GM23338 (cell line): ENCODE measurements at regions not wholly inside any gene's neighbourhood (a gene's known extent, or its start where the extent isn't known, plus 50 kb on each side); places are given as distances from the start of the nearest gene placed in this dataset.

Experiments
- ATAC-seq: fragments of 200-7000 bp; cut with Tn5 transposase; 3 replicates; pipeline ENCODE4 v1.9.1; 2020
- DNase-seq: peaks from one replicate; pipeline ENCODE4 v3.0.0-alpha.2; 2015; ENCODE audit warnings: low spot score
- H2AFZ ChIP-seq: fragments of 200-600 bp; sonication (generic); 2 replicates; pipeline ENCODE4 v1.8.0; 2016; ENCODE audit warnings: antibody characterized with exemption, mild to moderate bottlenecking, moderate library complexity
- H3F3A ChIP-seq: fragments of 200-600 bp; sonication (generic); replicated peaks from 2 replicates; pipeline ENCODE4 v1.8.0; 2017; ENCODE audit warnings: antibody characterized with exemption, mixed run types, low read depth
- H3K27ac ChIP-seq: fragments of 200-600 bp; sonication (generic); 2 replicates; pipeline ENCODE4 v1.6.1; 2016; ENCODE audit warnings: low read depth
- H3K27me3 ChIP-seq: fragments of 200-600 bp; sonication (generic); 2 replicates; pipeline ENCODE4 v1.8.0; 2016; ENCODE audit warnings: mild to moderate bottlenecking, mixed run types, moderate library complexity; ENCODE audit not compliant: insufficient read depth
- H3K36me3 ChIP-seq: fragments of 200-600 bp; sonication (generic); 2 replicates; pipeline ENCODE4 v1.8.0; 2016; ENCODE audit warnings: mild to moderate bottlenecking; ENCODE audit not compliant: insufficient read depth
- H3K4me1 ChIP-seq: fragments of 200-600 bp; sonication (generic); 2 replicates; pipeline ENCODE4 v1.8.0; 2016; ENCODE audit warnings: mild to moderate bottlenecking, moderate library complexity; ENCODE audit not compliant: insufficient read depth
- H3K4me2 ChIP-seq: fragments of 200-600 bp; sonication (generic); 2 replicates; pipeline ENCODE4 v1.7.1; 2017; ENCODE audit warnings: mixed run types
- H3K4me3 ChIP-seq: fragments of 200-600 bp; sonication (generic); 2 replicates; pipeline ENCODE4 v1.6.1; 2016; ENCODE audit warnings: mixed run types
- H3K79me2 ChIP-seq: fragments of 200-600 bp; sonication (generic); replicated peaks from 2 replicates; pipeline ENCODE4 v1.8.0; 2017; ENCODE audit warnings: mild to moderate bottlenecking; ENCODE audit not compliant: insufficient read depth
- H3K9me2 ChIP-seq: fragments of 200-600 bp; sonication (generic); 2 replicates; pipeline ENCODE4 v1.8.0; 2017; ENCODE audit not compliant: insufficient read depth
- H4K20me1 ChIP-seq: fragments of 200-600 bp; sonication (generic); replicated peaks from 2 replicates; pipeline ENCODE4 v1.8.0; 2017; ENCODE audit warnings: mild to moderate bottlenecking; ENCODE audit not compliant: insufficient read depth
- H3K27ac Mint-ChIP-seq: 2 replicates; pipeline ENCODE4 v1.8.0; 2020; ENCODE audit warnings: inconsistent platforms, mild to moderate bottlenecking, moderate library complexity, mixed read lengths
- H3K27me3 Mint-ChIP-seq: 3 replicates; pipeline ENCODE4 v1.8.0; 2022; ENCODE audit warnings: low read depth, mild to moderate bottlenecking, moderate library complexity, mixed read lengths, inconsistent platforms; ENCODE audit not compliant: insufficient read depth, poor library complexity
- H3K36me3 Mint-ChIP-seq: 3 replicates; pipeline ENCODE4 v1.8.0; 2021; ENCODE audit warnings: low read depth, mild to moderate bottlenecking, inconsistent platforms, moderate library complexity, mixed read lengths
- H3K4me1 Mint-ChIP-seq: 3 replicates; pipeline ENCODE4 v1.8.0; 2020; ENCODE audit warnings: mild to moderate bottlenecking, inconsistent platforms, mixed read lengths
- H3K4me3 Mint-ChIP-seq: 3 replicates; pipeline ENCODE4 v1.8.0; 2021; ENCODE audit warnings: moderate library complexity, mild to moderate bottlenecking, inconsistent platforms, mixed read lengths
- H3K9me3 Mint-ChIP-seq: 3 replicates; pipeline ENCODE4 v1.8.0; 2020; ENCODE audit warnings: moderate library complexity, mild to moderate bottlenecking, inconsistent platforms, mixed read lengths
- EZH2phosphoT487 ChIP-seq: fragments of 200-600 bp; sonication (generic); IDR thresholded peaks from one replicate; pipeline ENCODE4 v1.8.1; 2018; ENCODE audit warnings: antibody characterized with exemption; ENCODE audit not compliant: unreplicated experiment
- JUNB ChIP-seq: IDR thresholded peaks from one replicate; pipeline ENCODE4 v1.6.1; 2016; ENCODE audit warnings: antibody characterized with exemption; ENCODE audit not compliant: unreplicated experiment
- STAT1 ChIP-seq: IDR thresholded peaks from one replicate; pipeline ENCODE4 v1.6.1; 2016; ENCODE audit warnings: antibody characterized with exemption; ENCODE audit not compliant: unreplicated experiment
- ZNF114 ChIP-seq: fragments of 250-450 bp; sonication (Bioruptor Pico); IDR thresholded peaks from 2 replicates; pipeline ENCODE4 v1.5.0; 2020; ENCODE audit warnings: mild to moderate bottlenecking, moderate library complexity
- TF ChIP-seq, protein P1 (sequence below), 2 experiments: fragments of 200-600 bp in 1 of 2; sonication (generic) in 1 of 2; conservative IDR thresholded peaks; 2 replicates each; pipeline versions ENCODE4 v1.5.1 to v1.6.1; 2016 to 2017; ENCODE audit warnings: antibody characterized with exemption in 2 of 2, low read depth in 2 of 2, mild to moderate bottlenecking in 2 of 2, moderate library complexity in 1 of 2
- TF ChIP-seq, protein P2 (sequence below): fragments of 250-450 bp; sonication (Bioruptor Pico); IDR thresholded peaks from 2 replicates; pipeline ENCODE4 v1.5.0; 2020; ENCODE audit warnings: mild to moderate bottlenecking, moderate library complexity

DNA sequence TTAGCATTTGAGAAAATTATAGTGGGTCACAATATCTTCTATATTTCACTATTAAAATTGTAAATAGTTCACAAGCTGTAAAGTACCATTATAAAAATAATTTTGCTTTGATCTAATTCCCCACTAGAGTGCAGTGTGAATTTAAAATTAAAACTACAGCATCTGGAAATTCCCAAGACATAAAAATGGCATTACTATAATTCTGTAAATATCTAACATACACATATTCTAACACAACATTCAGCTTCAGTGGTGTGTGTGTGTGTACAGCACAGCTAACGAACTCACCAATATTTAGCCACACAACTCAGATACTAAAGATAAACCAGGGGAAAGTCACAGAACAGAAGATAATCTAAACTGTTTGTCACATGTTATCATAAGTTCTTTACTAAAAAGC, 424.9 kb upstream of the ZNF385D start:
- no peak overlapping the region; the same call in 1 of the 2 replicates for H3K27ac Mint-ChIP-seq
- H3K9me3 Mint-ChIP-seq: no peaks in the 10 kb centered on the region
- Histone ChIP-seq H3K9me2 (no peaks in the 10 kb centered on the region), H3K4me3 (no peak overlapping the region), H3K4me2 (no peak overlapping the region), H2AFZ (no peak overlapping the region), H3K36me3 (no peaks in the 10 kb centered on the region), H3K27me3 (no peaks in the 10 kb centered on the region), H3F3A (no peaks in the 10 kb centered on the region), H4K20me1 (no peaks in the 10 kb centered on the region), H3K4me1 (no peaks in the 10 kb centered on the region), H3K79me2 (no peaks in the 10 kb centered on the region), H3K27ac (no peak overlapping the region)
- H3K36me3 Mint-ChIP-seq: no peaks in the 10 kb centered on the region
- H3K4me1 Mint-ChIP-seq: no peaks in the 10 kb centered on the region
- DNase-seq (no peak), ATAC-seq (no peak)
- no peak overlapping the region for H3K4me3 Mint-ChIP-seq
- no peak for TF ChIP-seq ZNF114 (CRISPR knock-in tag)
- TF ChIP-seq, protein P1, sequence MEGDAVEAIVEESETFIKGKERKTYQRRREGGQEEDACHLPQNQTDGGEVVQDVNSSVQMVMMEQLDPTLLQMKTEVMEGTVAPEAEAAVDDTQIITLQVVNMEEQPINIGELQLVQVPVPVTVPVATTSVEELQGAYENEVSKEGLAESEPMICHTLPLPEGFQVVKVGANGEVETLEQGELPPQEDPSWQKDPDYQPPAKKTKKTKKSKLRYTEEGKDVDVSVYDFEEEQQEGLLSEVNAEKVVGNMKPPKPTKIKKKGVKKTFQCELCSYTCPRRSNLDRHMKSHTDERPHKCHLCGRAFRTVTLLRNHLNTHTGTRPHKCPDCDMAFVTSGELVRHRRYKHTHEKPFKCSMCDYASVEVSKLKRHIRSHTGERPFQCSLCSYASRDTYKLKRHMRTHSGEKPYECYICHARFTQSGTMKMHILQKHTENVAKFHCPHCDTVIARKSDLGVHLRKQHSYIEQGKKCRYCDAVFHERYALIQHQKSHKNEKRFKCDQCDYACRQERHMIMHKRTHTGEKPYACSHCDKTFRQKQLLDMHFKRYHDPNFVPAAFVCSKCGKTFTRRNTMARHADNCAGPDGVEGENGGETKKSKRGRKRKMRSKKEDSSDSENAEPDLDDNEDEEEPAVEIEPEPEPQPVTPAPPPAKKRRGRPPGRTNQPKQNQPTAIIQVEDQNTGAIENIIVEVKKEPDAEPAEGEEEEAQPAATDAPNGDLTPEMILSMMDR (conservative IDR thresholded peaks at IDR 0.05; ENCODE audit: low read depth in 2 of 2): peak in 1 of 2 experiments; percentile 33; a peak in 1 of 4 replicates
- no peak for TF ChIP-seq JUNB
- TF ChIP-seq STAT1: no peak
- TF ChIP-seq, protein P2, sequence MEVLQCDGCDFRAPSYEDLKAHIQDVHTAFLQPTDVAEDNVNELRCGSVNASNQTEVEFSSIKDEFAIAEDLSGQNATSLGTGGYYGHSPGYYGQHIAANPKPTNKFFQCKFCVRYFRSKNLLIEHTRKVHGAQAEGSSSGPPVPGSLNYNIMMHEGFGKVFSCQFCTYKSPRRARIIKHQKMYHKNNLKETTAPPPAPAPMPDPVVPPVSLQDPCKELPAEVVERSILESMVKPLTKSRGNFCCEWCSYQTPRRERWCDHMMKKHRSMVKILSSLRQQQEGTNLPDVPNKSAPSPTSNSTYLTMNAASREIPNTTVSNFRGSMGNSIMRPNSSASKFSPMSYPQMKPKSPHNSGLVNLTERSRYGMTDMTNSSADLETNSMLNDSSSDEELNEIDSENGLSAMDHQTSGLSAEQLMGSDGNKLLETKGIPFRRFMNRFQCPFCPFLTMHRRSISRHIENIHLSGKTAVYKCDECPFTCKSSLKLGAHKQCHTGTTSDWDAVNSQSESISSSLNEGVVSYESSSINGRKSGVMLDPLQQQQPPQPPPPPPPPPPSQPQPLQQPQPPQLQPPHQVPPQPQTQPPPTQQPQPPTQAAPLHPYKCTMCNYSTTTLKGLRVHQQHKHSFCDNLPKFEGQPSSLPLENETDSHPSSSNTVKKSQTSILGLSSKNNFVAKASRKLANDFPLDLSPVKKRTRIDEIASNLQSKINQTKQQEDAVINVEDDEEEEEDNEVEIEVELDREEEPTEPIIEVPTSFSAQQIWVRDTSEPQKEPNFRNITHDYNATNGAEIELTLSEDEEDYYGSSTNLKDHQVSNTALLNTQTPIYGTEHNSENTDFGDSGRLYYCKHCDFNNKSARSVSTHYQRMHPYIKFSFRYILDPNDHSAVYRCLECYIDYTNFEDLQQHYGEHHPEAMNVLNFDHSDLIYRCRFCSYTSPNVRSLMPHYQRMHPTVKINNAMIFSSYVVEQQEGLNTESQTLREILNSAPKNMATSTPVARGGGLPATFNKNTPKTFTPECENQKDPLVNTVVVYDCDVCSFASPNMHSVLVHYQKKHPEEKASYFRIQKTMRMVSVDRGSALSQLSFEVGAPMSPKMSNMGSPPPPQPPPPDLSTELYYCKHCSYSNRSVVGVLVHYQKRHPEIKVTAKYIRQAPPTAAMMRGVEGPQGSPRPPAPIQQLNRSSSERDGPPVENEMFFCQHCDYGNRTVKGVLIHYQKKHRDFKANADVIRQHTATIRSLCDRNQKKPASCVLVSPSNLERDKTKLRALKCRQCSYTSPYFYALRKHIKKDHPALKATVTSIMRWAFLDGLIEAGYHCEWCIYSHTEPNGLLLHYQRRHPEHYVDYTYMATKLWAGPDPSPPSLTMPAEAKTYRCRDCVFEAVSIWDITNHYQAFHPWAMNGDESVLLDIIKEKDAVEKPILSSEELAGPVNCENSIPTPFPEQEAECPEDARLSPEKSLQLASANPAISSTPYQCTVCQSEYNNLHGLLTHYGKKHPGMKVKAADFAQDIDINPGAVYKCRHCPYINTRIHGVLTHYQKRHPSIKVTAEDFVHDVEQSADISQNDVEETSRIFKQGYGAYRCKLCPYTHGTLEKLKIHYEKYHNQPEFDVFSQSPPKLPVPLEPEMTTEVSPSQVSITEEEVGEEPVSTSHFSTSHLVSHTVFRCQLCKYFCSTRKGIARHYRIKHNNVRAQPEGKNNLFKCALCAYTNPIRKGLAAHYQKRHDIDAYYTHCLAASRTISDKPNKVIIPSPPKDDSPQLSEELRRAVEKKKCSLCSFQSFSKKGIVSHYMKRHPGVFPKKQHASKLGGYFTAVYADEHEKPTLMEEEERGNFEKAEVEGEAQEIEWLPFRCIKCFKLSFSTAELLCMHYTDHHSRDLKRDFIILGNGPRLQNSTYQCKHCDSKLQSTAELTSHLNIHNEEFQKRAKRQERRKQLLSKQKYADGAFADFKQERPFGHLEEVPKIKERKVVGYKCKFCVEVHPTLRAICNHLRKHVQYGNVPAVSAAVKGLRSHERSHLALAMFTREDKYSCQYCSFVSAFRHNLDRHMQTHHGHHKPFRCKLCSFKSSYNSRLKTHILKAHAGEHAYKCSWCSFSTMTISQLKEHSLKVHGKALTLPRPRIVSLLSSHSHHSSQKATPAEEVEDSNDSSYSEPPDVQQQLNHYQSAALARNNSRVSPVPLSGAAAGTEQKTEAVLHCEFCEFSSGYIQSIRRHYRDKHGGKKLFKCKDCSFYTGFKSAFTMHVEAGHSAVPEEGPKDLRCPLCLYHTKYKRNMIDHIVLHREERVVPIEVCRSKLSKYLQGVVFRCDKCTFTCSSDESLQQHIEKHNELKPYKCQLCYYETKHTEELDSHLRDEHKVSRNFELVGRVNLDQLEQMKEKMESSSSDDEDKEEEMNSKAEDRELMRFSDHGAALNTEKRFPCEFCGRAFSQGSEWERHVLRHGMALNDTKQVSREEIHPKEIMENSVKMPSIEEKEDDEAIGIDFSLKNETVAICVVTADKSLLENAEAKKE (CRISPR knock-in tag): no peak
- no peak for TF ChIP-seq EZH2phosphoT487
- H3K27me3 Mint-ChIP-seq: no peaks in the 10 kb centered on the region
